Upper lobe of left lung (tissue), 4 donors: ENCODE measurements at regions not wholly inside any gene's neighbourhood (a gene's known extent, or its start where the extent isn't known, plus 50 kb on each side); places are given as distances from the start of the nearest gene placed in this dataset.

Experiments used
- EP300 ChIP-seq, 4 donors: sonication (generic); formaldehyde crosslinking; IDR thresholded peaks; one replicate each; pipeline ENCODE4 v1.5.1; 2017; ENCODE audit warnings: antibody characterized with exemption in 4 of 4, control low read depth in 2 of 4
- POLR2A ChIP-seq, 4 donors: fragments of 450-650 bp; IDR thresholded peaks; one replicate each; pipeline ENCODE4 v1.5.1; 2016 to 2017; ENCODE audit warnings: antibody characterized with exemption in 4 of 4, mild to moderate bottlenecking in 2 of 4
- POLR2AphosphoS5 ChIP-seq, 2 donors: sonication (generic); formaldehyde crosslinking; IDR thresholded peaks; one replicate each; pipeline ENCODE4 v1.5.1; 2017; ENCODE audit warnings: antibody characterized with exemption in 2 of 2
- TF ChIP-seq, protein P1 (sequence below), 6 experiments: fragments of 450-650 bp in 4 of 6; fragments of 200-600 bp in 2 of 6; sonication (generic) in 2 of 6; IDR thresholded peaks; one replicate each; pipeline ENCODE4 v1.5.1; 2016 to 2019; ENCODE audit warnings: antibody characterized with exemption in 6 of 6

DNA sequence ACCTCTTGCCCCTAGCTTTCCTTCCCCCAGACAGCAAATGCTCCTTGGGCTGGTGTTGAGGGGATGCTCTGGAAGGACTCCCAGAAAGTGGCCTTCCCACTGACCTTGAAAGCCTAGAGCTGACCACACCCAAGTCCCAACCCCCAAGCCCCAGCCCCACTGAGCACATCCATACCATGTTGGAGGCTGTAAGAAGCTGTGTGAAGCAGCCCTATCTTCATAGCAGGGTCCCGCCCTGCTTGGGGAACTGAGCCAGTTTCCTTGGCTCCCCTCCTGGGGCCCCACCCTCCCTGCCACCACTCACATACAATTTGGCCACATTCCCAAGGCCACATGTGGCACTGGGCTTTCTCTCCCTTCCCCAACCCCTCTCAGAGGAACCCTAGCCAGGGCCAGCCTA, 72.3 kb upstream of the CACUL1 start:
- TF ChIP-seq, protein P1, sequence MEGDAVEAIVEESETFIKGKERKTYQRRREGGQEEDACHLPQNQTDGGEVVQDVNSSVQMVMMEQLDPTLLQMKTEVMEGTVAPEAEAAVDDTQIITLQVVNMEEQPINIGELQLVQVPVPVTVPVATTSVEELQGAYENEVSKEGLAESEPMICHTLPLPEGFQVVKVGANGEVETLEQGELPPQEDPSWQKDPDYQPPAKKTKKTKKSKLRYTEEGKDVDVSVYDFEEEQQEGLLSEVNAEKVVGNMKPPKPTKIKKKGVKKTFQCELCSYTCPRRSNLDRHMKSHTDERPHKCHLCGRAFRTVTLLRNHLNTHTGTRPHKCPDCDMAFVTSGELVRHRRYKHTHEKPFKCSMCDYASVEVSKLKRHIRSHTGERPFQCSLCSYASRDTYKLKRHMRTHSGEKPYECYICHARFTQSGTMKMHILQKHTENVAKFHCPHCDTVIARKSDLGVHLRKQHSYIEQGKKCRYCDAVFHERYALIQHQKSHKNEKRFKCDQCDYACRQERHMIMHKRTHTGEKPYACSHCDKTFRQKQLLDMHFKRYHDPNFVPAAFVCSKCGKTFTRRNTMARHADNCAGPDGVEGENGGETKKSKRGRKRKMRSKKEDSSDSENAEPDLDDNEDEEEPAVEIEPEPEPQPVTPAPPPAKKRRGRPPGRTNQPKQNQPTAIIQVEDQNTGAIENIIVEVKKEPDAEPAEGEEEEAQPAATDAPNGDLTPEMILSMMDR (IDR thresholded peaks at IDR 0.05): no peak
- TF ChIP-seq POLR2A (IDR thresholded peaks at IDR 0.05): no peak
- TF ChIP-seq EP300 (IDR thresholded peaks at IDR 0.05): no peak
- no peak for TF ChIP-seq POLR2AphosphoS5 (IDR thresholded peaks at IDR 0.05)
